SK-N-SH (cell line): ENCODE measurements at regions not wholly inside any gene's neighbourhood (a gene's known extent, or its start where the extent isn't known, plus 50 kb on each side); places are given as distances from the start of the nearest gene placed in this dataset.

Experiments
- CTCF ChIA-PET: fragments of 300-600, 350-600 bp; formaldehyde crosslinking; extraction: SDS; loops from one replicate; lab custom pipeline; 2021; lab: Yijun Ruan, JAX
- POLR2A ChIA-PET: fragments of 350-600 bp; sonication (Branson Sonifier 250); formaldehyde crosslinking; extraction: SDS; loops from one replicate; lab custom pipeline; 2020; ENCODE audit warnings: antibody characterized with exemption, inconsistent platforms; lab: Yijun Ruan, JAX
- DNase-seq: peaks from one replicate; pipeline ENCODE4 v3.0.0; 2012
- H2AFZ ChIP-seq: fragments of 200-600 bp; sonication (generic); 2 replicates; pipeline ENCODE4 v1.8.1; 2016; ENCODE audit warnings: antibody characterized with exemption, mild to moderate bottlenecking, low read depth
- H3F3A ChIP-seq: fragments of 200-600 bp; sonication (generic); replicated peaks from 2 replicates; pipeline ENCODE3; 2016; ENCODE audit warnings: antibody characterized with exemption, mild to moderate bottlenecking; ENCODE audit not compliant: insufficient read depth
- H3K27ac ChIP-seq, 2 experiments: fragments of 200-500 bp in 1 of 2; fragments of 200-600 bp in 1 of 2; sonication (Bioruptor generic) in 1 of 2; sonication (generic), shearing (Covaris generic) in 1 of 2; 2 replicates each; pipeline versions ENCODE4 v1.5.1 to v1.6.1; 2014 to 2016; ENCODE audit warnings: low read depth in 2 of 2, inconsistent platforms in 1 of 2, low read length in 1 of 2, mild to moderate bottlenecking in 1 of 2, mixed read lengths in 1 of 2
- H3K27me3 ChIP-seq: fragments of 200-600 bp; sonication (generic), shearing (Covaris generic); 2 replicates; pipeline ENCODE4 v1.6.1; 2016; ENCODE audit warnings: mixed run types; ENCODE audit not compliant: insufficient read depth
- H3K36me3 ChIP-seq, 2 experiments: fragments of 200-500 bp in 1 of 2; fragments of 200-600 bp in 1 of 2; sonication (Bioruptor generic) in 1 of 2; sonication (generic) in 1 of 2; replicated peaks in 1 of 2; 2 replicates each; pipeline versions ENCODE3 to v1.5.1; 2014 to 2016; ENCODE audit warnings: low read length in 1 of 2, mild to moderate bottlenecking in 1 of 2; ENCODE audit not compliant: insufficient read depth in 2 of 2, control insufficient read depth in 1 of 2
- H3K4me1 ChIP-seq, 2 experiments: fragments of 200-500 bp in 1 of 2; fragments of 200-600 bp in 1 of 2; sonication (Bioruptor generic) in 1 of 2; sonication (generic), shearing (Covaris generic) in 1 of 2; 2 replicates each; pipeline versions ENCODE4 v1.5.1 to v1.6.1; 2014 to 2016; ENCODE audit warnings: low read depth in 1 of 2, low read length in 1 of 2, mixed run types in 1 of 2; ENCODE audit not compliant: insufficient read depth in 2 of 2, control insufficient read depth in 1 of 2
- H3K4me2 ChIP-seq: fragments of 200-600 bp; sonication (generic), shearing (Covaris generic); 2 replicates; pipeline ENCODE4 v1.6.1; 2017; ENCODE audit warnings: mixed run types
- H3K4me3 ChIP-seq, 2 experiments: fragments of 200-500 bp in 1 of 2; fragments of 200-600 bp in 1 of 2; sonication (Bioruptor generic) in 1 of 2; sonication (generic), shearing (Covaris generic) in 1 of 2; 2 replicates each; pipeline versions ENCODE4 v1.5.1 to v1.8.1; 2014 to 2016; ENCODE audit warnings: low read depth in 2 of 2, inconsistent platforms in 1 of 2, low read length in 1 of 2, mild to moderate bottlenecking in 1 of 2, mixed read lengths in 1 of 2, moderate library complexity in 1 of 2
- H3K79me2 ChIP-seq: fragments of 200-600 bp; sonication (generic); 2 replicates; pipeline ENCODE4 v1.8.1; 2017; ENCODE audit warnings: mild to moderate bottlenecking; ENCODE audit not compliant: insufficient read depth
- H3K9ac ChIP-seq: fragments of 200-600 bp; sonication (generic); 2 replicates; pipeline ENCODE4 v1.6.1; 2017; ENCODE audit warnings: mixed run types
- H3K9me2 ChIP-seq: fragments of 200-600 bp; sonication (generic); 2 replicates; pipeline ENCODE4 v1.6.1; 2017; ENCODE audit warnings: mixed run types
- H3K9me3 ChIP-seq: fragments of 200-600 bp; sonication (generic); 2 replicates; pipeline ENCODE4 v1.6.1; 2017; ENCODE audit warnings: mixed run types, mild to moderate bottlenecking, moderate library complexity
- H4K20me1 ChIP-seq: fragments of 200-600 bp; sonication (generic); 2 replicates; pipeline ENCODE4 v1.6.1; 2017; ENCODE audit warnings: mild to moderate bottlenecking, mixed run types; ENCODE audit not compliant: insufficient read depth
- CTCF ChIP-seq: fragments of 200-600 bp; sonication (generic); IDR thresholded peaks from 2 replicates; pipeline ENCODE4 v1.6.1; 2017; ENCODE audit warnings: antibody characterized with exemption, mild to moderate bottlenecking, moderate library complexity
- ELF1 ChIP-seq: IDR thresholded peaks from 2 replicates; pipeline ENCODE4 v1.4.0; 2012
- FOXJ3 ChIP-seq: sonication (generic); formaldehyde crosslinking; IDR thresholded peaks from 2 replicates; pipeline ENCODE4 v1.5.1; 2020; ENCODE audit warnings: mild to moderate bottlenecking, missing genetic modification reagents
- FOXM1 ChIP-seq: IDR thresholded peaks from 2 replicates; pipeline ENCODE4 v1.4.0; 2012; ENCODE audit warnings: low read depth, mild to moderate bottlenecking
- GABPA ChIP-seq: IDR thresholded peaks from 2 replicates; pipeline ENCODE4 v1.4.0; 2012; ENCODE audit warnings: low read depth, mild to moderate bottlenecking
- GATA2 ChIP-seq: sonication (generic); formaldehyde crosslinking; IDR thresholded peaks from 2 replicates; pipeline ENCODE4 v1.5.0; 2020; ENCODE audit warnings: mild to moderate bottlenecking, missing genetic modification reagents
- IRF3 ChIP-seq: fragments of 150-350 bp; IDR thresholded peaks from 2 replicates; pipeline ENCODE4 v1.6.1; 2016; ENCODE audit warnings: mild to moderate bottlenecking, low read depth, low read length
- JUND ChIP-seq: IDR thresholded peaks from 2 replicates; pipeline ENCODE4 v1.4.0; 2012
- NFIC ChIP-seq: IDR thresholded peaks from 2 replicates; pipeline ENCODE4 v1.4.0; 2012; ENCODE audit warnings: borderline replicate concordance
- NRF1 ChIP-seq: IDR thresholded peaks from 2 replicates; pipeline ENCODE4 v1.6.1; 2012; ENCODE audit warnings: low read depth, mild to moderate bottlenecking, low read length
- RAD21 ChIP-seq: IDR thresholded peaks from 2 replicates; pipeline ENCODE4 v1.6.1; 2012; ENCODE audit warnings: mild to moderate bottlenecking, low read length
- RCOR1 ChIP-seq: fragments of 150-350 bp; IDR thresholded peaks from 2 replicates; pipeline ENCODE4 v1.6.1; 2017; ENCODE audit warnings: antibody characterized with exemption, low read length
- RXRA ChIP-seq: IDR thresholded peaks from 2 replicates; pipeline ENCODE4 v1.4.0; 2012; ENCODE audit warnings: low read depth, mild to moderate bottlenecking, borderline replicate concordance
- SIN3A ChIP-seq: IDR thresholded peaks from 2 replicates; pipeline ENCODE4 v1.6.1; 2012; ENCODE audit warnings: low read depth, mild to moderate bottlenecking, low read length, moderate library complexity, borderline replicate concordance
- TAF1 ChIP-seq: IDR thresholded peaks from 2 replicates; pipeline ENCODE4 v1.6.1; 2012; ENCODE audit warnings: low read depth, mild to moderate bottlenecking, low read length, moderate library complexity, borderline replicate concordance
- WGBS: methylation state at CpG from one replicate; pipeline ENCODE4 v1.1.6; 2017; ENCODE audit warnings: low lambda C conversion rate; 5-methylcytosine and 5-hydroxymethylcytosine counted together
- TF ChIP-seq, protein P1 (sequence below): IDR thresholded peaks from 2 replicates; pipeline ENCODE4 v1.4.0; 2012; ENCODE audit warnings: low read depth, borderline replicate concordance
- TF ChIP-seq, protein P2 (sequence below): IDR thresholded peaks from 2 replicates; pipeline ENCODE4 v1.6.1; 2012; ENCODE audit warnings: mild to moderate bottlenecking, low read depth, low read length, moderate library complexity

DNA sequence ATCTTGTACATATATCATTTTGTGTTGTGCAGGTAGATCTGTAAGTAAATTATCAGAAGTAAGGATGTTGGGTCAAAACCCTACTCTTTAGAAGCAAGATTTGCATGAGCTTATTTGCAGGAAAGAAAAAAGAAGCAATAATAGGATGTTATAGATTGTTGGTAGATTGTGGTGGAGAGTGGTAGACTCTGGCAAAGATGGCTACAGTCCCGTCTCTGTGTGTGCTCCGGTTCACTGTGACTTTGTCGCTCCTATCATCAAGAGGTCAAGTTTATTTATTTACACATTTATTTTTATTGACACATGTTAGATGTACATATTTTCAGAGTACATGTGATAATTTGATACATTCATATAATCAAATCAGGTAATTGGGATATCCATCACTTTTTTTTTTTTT lies 81.0 kb upstream of the NDUFV2 start:
- H3K4me1 ChIP-seq, result peaks cover 0 to 3% of the 10 kb centered on the region in 2 experiments; a peak in 1 of 4 replicates
- ChIA-PET CTCF (interaction anchor here (1.0 to 2.1 kb wide), 2 partner anchors 39 to 126 kb away, joined by 3 to 5 read pairs; no protein-coding TSS in a partner anchor), POLR2A (no interaction called here)
- no peaks in the 10 kb centered on the region for H3K79me2 ChIP-seq
- no peaks in the 10 kb centered on the region for H3K9me2 ChIP-seq
- 95% methylated on average over 3 of the region's 3 CpGs for WGBS
- no peak overlapping the region for H3K27ac ChIP-seq
- H2AFZ ChIP-seq, result no peak overlapping the region
- TF ChIP-seq FOXM1 (no peak), FOXJ3 (CRISPR knock-in tag) (no peak), TAF1 (no peak), RAD21 (no peak), GATA2 (no peak), ELF1 (no peak), GABPA (no peak)
- H3K4me2 ChIP-seq, result no peak overlapping the region
- peaks cover 8% of the 10 kb centered on the region for H3F3A ChIP-seq
- H3K36me3 ChIP-seq, result no peaks in the 10 kb centered on the region
- H4K20me1 ChIP-seq, result no peaks in the 10 kb centered on the region
- no peaks in the 10 kb centered on the region for H3K9me3 ChIP-seq
- no peak for DNase-seq
- no peak overlapping the region for H3K4me3 ChIP-seq
- H3K9ac ChIP-seq, result no peak overlapping the region
- H3K27me3 ChIP-seq, result no peaks in the 10 kb centered on the region

DNA sequence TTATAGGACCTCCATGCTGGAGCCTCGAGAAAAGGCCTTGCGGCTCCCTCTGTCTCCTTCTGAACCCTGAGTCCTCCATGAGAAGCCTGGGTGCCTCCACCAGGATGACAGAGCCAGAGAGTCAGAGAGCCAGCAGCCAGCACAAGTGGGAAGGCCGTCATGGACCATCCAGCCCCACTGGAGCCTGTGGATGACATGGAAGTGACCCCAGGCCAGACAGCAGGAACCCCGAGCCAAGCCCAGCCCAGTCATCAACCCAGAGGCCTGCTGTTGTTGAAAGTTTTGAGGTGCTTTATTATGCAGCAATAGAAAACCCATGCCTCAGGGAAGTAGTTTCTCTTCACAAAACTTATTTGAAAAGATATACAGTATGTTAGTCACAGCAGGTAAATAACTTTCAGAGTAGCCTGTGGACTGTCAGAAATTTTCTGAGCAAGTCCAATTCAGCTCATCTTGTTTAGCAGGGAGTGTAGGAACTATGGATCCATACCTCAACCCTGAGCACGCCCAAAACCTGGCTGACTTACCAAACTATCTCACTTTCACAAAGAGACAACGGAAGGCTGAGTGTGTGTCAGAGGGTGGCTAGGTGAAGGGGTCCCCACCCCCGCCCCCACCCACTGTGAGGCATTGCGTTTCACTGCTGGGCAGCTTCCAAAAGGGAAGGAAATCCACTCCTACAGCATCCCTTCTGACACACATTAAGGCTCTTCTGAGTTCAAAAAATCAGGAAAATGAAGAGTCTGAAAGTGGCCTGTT lies 79.9 kb upstream of the NDUFV2 start:
- Histone ChIP-seq H3K9ac (no peak overlapping the region), H3F3A (peaks cover 4% of the 10 kb centered on the region), H2AFZ (no peak overlapping the region), H3K4me3 (no peak overlapping the region), H3K9me3 (no peaks in the 10 kb centered on the region), H3K4me1 (peaks cover 0 to under 1% of the 10 kb centered on the region in 2 experiments; a peak in 1 of 4 replicates), H3K79me2 (no peaks in the 10 kb centered on the region), H4K20me1 (no peaks in the 10 kb centered on the region), H3K36me3 (no peaks in the 10 kb centered on the region), H3K9me2 (no peaks in the 10 kb centered on the region), H3K27me3 (no peaks in the 10 kb centered on the region), H3K4me2 (no peak overlapping the region), H3K27ac (no peak overlapping the region)
- ChIA-PET CTCF (interaction anchor here (2.1 kb wide), 1 partner anchor 40 kb away, joined by 5 read pairs; no protein-coding TSS in a partner anchor), POLR2A (no interaction called here)
- 84% methylated on average over 8 of the region's 8 CpGs for WGBS
- no peak for DNase-seq
- TF ChIP-seq TAF1 (no peak), NFIC (no peak), RCOR1 (no peak), IRF3 (no peak), RXRA (no peak), JUND (no peak), SIN3A (no peak), NRF1 (no peak), ELF1 (no peak), GATA2 (no peak), CTCF (no peak)
- TF ChIP-seq, protein P1, sequence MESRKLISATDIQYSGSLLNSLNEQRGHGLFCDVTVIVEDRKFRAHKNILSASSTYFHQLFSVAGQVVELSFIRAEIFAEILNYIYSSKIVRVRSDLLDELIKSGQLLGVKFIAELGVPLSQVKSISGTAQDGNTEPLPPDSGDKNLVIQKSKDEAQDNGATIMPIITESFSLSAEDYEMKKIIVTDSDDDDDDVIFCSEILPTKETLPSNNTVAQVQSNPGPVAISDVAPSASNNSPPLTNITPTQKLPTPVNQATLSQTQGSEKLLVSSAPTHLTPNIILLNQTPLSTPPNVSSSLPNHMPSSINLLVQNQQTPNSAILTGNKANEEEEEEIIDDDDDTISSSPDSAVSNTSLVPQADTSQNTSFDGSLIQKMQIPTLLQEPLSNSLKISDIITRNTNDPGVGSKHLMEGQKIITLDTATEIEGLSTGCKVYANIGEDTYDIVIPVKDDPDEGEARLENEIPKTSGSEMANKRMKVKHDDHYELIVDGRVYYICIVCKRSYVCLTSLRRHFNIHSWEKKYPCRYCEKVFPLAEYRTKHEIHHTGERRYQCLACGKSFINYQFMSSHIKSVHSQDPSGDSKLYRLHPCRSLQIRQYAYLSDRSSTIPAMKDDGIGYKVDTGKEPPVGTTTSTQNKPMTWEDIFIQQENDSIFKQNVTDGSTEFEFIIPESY, result no peak
- TF ChIP-seq, protein P2, sequence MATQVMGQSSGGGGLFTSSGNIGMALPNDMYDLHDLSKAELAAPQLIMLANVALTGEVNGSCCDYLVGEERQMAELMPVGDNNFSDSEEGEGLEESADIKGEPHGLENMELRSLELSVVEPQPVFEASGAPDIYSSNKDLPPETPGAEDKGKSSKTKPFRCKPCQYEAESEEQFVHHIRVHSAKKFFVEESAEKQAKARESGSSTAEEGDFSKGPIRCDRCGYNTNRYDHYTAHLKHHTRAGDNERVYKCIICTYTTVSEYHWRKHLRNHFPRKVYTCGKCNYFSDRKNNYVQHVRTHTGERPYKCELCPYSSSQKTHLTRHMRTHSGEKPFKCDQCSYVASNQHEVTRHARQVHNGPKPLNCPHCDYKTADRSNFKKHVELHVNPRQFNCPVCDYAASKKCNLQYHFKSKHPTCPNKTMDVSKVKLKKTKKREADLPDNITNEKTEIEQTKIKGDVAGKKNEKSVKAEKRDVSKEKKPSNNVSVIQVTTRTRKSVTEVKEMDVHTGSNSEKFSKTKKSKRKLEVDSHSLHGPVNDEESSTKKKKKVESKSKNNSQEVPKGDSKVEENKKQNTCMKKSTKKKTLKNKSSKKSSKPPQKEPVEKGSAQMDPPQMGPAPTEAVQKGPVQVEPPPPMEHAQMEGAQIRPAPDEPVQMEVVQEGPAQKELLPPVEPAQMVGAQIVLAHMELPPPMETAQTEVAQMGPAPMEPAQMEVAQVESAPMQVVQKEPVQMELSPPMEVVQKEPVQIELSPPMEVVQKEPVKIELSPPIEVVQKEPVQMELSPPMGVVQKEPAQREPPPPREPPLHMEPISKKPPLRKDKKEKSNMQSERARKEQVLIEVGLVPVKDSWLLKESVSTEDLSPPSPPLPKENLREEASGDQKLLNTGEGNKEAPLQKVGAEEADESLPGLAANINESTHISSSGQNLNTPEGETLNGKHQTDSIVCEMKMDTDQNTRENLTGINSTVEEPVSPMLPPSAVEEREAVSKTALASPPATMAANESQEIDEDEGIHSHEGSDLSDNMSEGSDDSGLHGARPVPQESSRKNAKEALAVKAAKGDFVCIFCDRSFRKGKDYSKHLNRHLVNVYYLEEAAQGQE, result no peak
